ENCODE measurements at regions not wholly inside any gene's neighbourhood (a gene's known extent, or its start where the extent isn't known, plus 50 kb on each side); places are given as distances from the start of the nearest gene placed in this dataset.

DNA sequence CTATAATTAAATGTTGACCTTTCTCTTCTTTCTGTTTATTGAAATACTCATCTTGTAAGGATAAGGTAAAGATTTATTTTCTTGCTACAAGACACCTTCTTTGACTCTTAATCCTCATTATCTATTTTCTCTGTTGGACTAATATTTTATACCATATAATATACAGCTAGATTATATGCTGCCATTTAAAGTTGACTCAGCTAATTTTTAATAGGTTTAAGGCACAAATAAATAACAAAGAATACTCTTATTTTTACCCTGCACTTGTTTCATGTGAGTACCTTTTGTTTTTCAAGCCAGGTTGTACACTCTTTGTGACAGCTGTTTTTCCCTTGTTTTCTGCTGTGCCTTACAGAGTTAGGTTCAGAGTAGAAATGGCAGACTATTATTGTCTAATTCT, 83.9 kb upstream of the ASCC3 start:
- TF ChIP-seq, protein P1, sequence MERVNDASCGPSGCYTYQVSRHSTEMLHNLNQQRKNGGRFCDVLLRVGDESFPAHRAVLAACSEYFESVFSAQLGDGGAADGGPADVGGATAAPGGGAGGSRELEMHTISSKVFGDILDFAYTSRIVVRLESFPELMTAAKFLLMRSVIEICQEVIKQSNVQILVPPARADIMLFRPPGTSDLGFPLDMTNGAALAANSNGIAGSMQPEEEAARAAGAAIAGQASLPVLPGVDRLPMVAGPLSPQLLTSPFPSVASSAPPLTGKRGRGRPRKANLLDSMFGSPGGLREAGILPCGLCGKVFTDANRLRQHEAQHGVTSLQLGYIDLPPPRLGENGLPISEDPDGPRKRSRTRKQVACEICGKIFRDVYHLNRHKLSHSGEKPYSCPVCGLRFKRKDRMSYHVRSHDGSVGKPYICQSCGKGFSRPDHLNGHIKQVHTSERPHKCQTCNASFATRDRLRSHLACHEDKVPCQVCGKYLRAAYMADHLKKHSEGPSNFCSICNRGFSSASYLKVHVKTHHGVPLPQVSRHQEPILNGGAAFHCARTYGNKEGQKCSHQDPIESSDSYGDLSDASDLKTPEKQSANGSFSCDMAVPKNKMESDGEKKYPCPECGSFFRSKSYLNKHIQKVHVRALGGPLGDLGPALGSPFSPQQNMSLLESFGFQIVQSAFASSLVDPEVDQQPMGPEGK (CRISPR knock-in tag; IDR thresholded peaks at IDR 0.05; ENCODE audit: borderline replicate concordance): no peak
- ATAC-seq: no peak

DNA sequence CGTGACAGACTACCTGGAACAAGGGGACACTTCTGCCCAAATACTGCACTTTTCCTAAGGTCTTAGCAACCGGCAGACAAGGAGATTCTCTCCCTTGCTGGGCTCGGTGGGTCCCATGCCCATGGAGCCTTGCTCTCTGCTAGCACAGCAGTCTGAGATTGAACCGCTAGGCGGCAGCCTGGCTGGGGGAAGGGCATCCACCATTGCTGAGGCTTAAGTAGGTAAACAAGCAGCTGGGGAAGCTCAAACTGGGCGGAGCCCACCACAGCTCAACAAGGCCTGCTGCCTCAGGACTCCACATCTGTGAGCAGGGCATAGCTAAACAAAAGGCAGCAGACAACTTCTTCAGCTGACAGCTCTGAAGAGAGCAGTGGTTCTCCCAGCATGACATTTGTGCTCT, 87.8 kb upstream of the ASCC3 start:
- no peak for ATAC-seq
- no peak for TF ChIP-seq TOX (CRISPR knock-in tag; IDR thresholded peaks at IDR 0.05; ENCODE audit: borderline replicate concordance)
- no peak for TF ChIP-seq ZNF70 (CRISPR knock-in tag; IDR thresholded peaks at IDR 0.05)
- TF ChIP-seq ZNF8 (CRISPR knock-in tag; IDR thresholded peaks at IDR 0.05): no peak
- TF ChIP-seq RARB (CRISPR knock-in tag; IDR thresholded peaks at IDR 0.05): no peak
- TF ChIP-seq ZNF565 (CRISPR knock-in tag; conservative IDR thresholded peaks at IDR 0.05; ENCODE audit: low read depth): no peak
- TF ChIP-seq GLIS3 (CRISPR knock-in tag; IDR thresholded peaks at IDR 0.05): no peak
- TF ChIP-seq, protein P1 (CRISPR knock-in tag; IDR thresholded peaks at IDR 0.05; ENCODE audit: borderline replicate concordance): no peak
- no peak for TF ChIP-seq TCF4 (CRISPR knock-in tag; IDR thresholded peaks at IDR 0.05; ENCODE audit: borderline replicate concordance)
- TF ChIP-seq, protein P2, sequence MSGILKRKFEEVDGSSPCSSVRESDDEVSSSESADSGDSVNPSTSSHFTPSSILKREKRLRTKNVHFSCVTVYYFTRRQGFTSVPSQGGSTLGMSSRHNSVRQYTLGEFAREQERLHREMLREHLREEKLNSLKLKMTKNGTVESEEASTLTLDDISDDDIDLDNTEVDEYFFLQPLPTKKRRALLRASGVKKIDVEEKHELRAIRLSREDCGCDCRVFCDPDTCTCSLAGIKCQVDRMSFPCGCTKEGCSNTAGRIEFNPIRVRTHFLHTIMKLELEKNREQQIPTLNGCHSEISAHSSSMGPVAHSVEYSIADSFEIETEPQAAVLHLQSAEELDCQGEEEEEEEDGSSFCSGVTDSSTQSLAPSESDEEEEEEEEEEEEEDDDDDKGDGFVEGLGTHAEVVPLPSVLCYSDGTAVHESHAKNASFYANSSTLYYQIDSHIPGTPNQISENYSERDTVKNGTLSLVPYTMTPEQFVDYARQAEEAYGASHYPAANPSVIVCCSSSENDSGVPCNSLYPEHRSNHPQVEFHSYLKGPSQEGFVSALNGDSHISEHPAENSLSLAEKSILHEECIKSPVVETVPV (CRISPR knock-in tag; IDR thresholded peaks at IDR 0.05): no peak
- no peak for TF ChIP-seq PPARA (CRISPR knock-in tag; IDR thresholded peaks at IDR 0.05; ENCODE audit: borderline replicate concordance)
- TF ChIP-seq BACH2 (CRISPR knock-in tag; IDR thresholded peaks at IDR 0.05; ENCODE audit: borderline replicate concordance): no peak
- TF ChIP-seq, protein P3, sequence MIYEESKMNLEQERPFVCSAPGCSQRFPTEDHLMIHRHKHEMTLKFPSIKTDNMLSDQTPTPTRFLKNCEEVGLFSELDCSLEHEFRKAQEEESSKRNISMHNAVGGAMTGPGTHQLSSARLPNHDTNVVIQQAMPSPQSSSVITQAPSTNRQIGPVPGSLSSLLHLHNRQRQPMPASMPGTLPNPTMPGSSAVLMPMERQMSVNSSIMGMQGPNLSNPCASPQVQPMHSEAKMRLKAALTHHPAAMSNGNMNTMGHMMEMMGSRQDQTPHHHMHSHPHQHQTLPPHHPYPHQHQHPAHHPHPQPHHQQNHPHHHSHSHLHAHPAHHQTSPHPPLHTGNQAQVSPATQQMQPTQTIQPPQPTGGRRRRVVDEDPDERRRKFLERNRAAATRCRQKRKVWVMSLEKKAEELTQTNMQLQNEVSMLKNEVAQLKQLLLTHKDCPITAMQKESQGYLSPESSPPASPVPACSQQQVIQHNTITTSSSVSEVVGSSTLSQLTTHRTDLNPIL (CRISPR knock-in tag; IDR thresholded peaks at IDR 0.05; ENCODE audit: low read depth): no peak

DNA sequence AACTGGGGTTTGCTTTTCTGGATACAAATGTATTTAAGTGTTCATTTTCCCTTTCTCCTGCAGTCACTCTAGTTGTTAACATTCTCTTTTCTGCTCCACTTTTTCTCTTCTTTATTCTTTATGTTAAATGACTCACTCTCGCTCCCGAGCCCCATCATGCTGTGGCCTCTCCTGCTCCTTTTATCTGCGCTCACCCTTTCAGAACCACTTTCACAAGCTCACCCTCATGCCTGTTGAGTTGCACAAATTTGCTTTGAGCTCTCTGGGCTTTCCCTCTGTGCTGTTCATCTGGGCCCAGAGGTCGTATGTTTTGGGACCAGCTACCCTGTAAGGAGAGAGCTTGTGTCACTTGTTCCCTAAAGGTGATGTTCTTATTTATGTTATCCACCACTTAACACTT, 98.1 kb upstream of the ASCC3 start:
- TF ChIP-seq CSDC2 (CRISPR knock-in tag; IDR thresholded peaks at IDR 0.05) (no peak), TOX (CRISPR knock-in tag; IDR thresholded peaks at IDR 0.05; ENCODE audit: borderline replicate concordance) (no peak), ZFP30 (CRISPR knock-in tag; IDR thresholded peaks at IDR 0.05) (no peak), OSR1 (CRISPR knock-in tag; IDR thresholded peaks at IDR 0.05) (no peak), SNAI2 (CRISPR knock-in tag; IDR thresholded peaks at IDR 0.05) (no peak), ISL1 (CRISPR knock-in tag; IDR thresholded peaks at IDR 0.05) (no peak), BACH2 (CRISPR knock-in tag; IDR thresholded peaks at IDR 0.05; ENCODE audit: borderline replicate concordance) (no peak), GLIS3 (CRISPR knock-in tag; IDR thresholded peaks at IDR 0.05) (no peak), RARB (CRISPR knock-in tag; IDR thresholded peaks at IDR 0.05) (no peak)
- TF ChIP-seq, protein P4, sequence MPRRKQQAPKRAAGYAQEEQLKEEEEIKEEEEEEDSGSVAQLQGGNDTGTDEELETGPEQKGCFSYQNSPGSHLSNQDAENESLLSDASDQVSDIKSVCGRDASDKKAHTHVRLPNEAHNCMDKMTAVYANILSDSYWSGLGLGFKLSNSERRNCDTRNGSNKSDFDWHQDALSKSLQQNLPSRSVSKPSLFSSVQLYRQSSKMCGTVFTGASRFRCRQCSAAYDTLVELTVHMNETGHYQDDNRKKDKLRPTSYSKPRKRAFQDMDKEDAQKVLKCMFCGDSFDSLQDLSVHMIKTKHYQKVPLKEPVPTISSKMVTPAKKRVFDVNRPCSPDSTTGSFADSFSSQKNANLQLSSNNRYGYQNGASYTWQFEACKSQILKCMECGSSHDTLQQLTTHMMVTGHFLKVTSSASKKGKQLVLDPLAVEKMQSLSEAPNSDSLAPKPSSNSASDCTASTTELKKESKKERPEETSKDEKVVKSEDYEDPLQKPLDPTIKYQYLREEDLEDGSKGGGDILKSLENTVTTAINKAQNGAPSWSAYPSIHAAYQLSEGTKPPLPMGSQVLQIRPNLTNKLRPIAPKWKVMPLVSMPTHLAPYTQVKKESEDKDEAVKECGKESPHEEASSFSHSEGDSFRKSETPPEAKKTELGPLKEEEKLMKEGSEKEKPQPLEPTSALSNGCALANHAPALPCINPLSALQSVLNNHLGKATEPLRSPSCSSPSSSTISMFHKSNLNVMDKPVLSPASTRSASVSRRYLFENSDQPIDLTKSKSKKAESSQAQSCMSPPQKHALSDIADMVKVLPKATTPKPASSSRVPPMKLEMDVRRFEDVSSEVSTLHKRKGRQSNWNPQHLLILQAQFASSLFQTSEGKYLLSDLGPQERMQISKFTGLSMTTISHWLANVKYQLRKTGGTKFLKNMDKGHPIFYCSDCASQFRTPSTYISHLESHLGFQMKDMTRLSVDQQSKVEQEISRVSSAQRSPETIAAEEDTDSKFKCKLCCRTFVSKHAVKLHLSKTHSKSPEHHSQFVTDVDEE (CRISPR knock-in tag; IDR thresholded peaks at IDR 0.05): no peak
- TF ChIP-seq, protein P2 (CRISPR knock-in tag; IDR thresholded peaks at IDR 0.05): no peak
- TF ChIP-seq, protein P5, sequence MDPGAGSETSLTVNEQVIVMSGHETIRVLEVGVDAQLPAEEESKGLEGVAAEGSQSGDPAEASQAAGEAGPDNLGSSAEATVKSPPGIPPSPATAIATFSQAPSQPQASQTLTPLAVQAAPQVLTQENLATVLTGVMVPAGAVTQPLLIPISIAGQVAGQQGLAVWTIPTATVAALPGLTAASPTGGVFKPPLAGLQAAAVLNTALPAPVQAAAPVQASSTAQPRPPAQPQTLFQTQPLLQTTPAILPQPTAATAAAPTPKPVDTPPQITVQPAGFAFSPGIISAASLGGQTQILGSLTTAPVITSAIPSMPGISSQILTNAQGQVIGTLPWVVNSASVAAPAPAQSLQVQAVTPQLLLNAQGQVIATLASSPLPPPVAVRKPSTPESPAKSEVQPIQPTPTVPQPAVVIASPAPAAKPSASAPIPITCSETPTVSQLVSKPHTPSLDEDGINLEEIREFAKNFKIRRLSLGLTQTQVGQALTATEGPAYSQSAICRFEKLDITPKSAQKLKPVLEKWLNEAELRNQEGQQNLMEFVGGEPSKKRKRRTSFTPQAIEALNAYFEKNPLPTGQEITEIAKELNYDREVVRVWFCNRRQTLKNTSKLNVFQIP (CRISPR knock-in tag; IDR thresholded peaks at IDR 0.05; ENCODE audit: borderline replicate concordance, low read depth): no peak
- ATAC-seq: no peak
